ENCODE measurements at regions not wholly inside any gene's neighbourhood (a gene's known extent, or its start where the extent isn't known, plus 50 kb on each side); places are given as distances from the start of the nearest gene placed in this dataset.

DNA sequence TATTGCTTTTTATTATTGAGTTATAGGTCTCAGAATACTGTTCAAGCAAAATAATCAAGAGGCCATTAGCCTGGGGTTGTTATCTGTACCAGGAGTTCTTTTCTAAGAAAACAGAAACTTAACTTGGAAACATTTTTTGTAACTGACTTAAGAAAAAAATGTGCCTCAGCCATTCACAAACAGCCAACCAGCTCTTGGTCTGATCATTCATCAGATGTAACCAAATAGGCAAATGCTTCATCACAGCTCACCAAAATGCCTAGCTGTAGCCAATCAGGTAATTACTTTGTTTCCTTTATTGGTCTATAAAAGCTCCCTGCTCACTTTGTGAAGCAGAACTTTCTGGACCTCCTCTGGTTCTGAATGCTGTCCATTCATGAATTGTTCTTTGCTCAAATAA lies 387.7 kb downstream of the FAT4 start:
- DNase-seq: no peak

DNA sequence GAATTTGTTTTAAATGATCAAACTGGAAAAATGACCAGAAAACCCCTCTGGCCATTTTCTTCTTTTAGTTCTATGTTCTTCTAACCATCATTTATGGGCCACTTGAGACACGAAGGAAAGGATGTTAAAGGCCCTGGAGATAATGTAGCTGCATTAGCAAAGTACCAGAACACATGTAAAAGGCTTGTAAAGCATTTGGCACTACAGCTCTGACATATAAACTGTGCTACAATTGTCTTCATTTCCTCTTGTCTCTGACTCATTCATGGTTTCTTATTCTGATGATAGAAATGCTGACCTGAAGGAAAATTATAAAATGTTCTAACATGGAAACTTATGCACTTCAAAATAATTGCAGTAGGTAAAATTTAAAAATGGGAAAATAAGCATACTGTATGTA lies 388.7 kb downstream of the FAT4 start:
- DNase-seq: no peak

DNA sequence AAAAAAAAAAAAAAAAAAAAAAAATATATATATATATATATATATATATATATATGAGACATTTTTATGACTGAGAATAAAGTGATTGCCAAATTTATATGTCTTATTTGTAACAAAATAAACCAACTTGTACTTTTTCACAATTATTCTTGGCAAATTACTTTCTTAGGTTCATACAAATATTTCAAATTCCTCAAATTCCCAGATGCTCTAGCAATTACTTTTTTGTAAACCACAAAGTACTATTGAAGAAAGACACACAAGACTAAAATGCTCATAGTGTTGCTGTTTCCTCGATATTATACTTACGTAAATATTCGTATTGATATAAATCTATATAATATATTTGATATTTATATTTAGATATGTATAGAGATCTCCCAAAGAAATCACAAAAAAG lies 390.0 kb downstream of the FAT4 start:
- no peak for DNase-seq

DNA sequence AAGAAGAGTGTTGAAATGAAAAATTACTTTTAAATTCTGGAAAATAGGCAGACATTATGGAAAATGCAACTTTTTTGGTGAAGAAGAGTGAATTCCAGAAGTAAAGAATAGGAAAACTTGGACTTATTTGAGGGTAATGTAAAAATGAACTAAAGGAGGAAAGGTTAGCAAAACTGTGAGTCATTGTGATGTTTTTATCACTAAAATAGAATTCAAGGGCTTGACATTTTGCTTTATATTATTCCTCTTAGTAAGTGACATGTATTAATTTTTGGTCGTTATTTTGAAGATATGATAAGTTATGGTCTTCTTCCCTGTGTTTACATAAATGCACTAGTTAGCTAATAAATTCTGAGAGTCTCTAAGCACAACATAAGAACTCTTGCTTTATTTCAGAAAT lies 390.9 kb downstream of the FAT4 start:
- DNase-seq: no peak

DNA sequence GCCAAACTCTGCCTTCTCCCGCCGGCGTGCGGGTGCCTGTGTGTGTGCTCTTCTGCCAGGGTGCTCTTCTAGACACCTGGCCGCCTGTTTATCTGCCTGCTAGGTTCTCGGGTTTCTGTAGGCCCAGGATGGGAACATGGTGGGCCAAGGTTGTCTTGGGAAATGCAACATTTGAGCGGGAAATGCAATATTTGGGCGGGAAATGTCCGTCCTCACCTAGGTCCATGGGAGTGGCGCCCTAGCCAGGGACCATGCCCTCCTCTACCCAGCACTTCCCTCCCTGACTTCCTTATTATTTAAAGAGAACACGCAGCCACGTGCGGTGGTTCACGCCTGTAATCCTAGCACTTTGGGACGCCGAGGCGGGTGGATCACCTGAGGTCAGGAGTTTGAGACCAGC lies 392.6 kb downstream of the FAT4 start:
- no peak for DNase-seq

DNA sequence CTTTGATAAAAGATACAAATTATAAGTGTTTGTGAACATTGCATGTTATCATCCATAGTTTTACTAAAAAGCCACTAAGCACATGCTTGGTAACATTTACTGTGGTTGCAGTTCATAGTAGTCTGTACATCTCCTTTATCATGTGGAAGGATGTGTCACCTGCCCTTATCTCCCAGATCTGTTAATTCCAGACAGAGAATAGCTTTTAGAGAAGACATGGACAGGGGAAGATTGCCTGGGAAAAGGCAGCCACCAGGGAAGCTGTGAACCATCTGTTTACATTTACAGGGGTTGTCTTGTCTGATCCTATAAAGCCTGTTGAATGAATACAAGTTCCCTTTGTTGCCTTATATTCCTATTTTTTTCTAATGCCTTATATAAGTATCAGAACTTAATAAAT lies 396.0 kb downstream of the FAT4 start:
- no peak for DNase-seq

DNA sequence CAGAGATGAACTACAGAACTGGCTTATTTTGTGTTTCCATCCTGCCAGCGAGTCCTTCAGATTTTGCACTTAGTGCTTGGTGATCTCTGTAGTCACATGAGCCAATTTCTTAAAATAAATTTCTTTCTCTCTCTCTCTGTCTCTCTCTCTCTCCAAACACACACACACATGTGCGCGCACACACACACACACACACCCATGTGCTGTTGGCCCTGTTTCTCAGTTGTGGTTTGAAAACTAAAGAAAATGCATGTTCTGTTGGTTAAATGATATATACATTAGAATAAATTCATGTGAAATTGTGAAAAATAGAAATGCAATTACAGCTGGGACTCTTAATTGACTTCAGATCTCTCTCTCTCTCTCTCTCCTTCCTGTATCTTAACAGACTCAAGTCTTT lies 399.3 kb downstream of the FAT4 start:
- DNase-seq: no peak

DNA sequence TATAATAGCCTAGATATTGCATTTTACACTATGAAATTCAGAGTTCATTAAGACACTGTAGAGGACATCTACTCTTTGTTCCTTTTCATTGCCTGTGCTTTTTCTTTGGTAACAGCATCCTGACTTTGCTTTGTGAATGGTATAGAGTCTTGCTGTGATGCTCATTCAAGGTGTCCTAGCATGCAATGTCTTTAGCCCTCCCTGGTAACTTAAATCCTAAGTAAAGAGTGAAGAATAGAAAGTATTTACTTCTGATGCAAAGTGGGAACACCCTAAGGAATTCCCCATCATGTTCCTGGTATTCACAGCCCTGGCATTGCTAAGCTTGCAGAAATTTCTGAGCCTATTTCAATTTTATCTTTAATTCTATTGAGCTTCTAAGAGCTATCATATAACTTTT lies 400.1 kb downstream of the FAT4 start:
- no peak for DNase-seq

DNA sequence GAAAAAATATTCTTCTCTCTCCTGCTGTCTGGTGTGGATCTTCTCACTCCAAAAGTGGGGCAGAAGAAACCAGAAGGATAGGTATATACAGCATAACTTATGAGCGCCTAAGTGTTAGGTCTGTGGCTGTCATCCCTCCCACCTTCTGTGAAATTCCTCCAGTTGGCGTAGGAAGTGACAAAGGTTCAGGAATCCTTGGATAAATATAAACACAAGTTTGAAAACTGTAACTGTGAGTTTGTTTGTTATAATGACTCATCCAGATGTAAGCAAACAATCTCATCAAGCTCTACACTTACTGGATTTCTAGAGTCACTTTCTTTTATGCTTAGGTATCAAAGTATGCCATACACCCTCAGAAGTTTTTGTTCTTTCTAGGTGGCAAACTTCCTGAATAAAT lies 405.2 kb downstream of the FAT4 start:
- DNase-seq: no peak

DNA sequence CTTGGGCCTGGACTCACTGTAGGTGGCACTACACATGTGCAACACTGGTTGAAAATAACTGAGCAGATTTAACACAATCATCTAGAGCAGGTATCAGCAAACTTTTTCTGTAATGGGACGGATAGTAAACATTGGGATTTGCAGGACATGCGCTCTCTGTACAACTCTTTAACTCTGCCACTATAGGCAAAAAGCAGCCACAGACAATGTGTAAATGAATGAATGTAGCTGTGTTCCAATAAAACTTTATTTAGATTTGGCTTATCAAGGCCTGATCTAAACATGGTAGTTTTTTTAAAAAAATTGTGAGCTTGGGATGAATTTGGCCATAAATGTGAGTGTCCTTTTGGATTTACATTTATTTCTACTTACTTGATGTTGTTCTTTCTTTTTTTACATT lies 407.3 kb downstream of the FAT4 start:
- no peak for DNase-seq

DNA sequence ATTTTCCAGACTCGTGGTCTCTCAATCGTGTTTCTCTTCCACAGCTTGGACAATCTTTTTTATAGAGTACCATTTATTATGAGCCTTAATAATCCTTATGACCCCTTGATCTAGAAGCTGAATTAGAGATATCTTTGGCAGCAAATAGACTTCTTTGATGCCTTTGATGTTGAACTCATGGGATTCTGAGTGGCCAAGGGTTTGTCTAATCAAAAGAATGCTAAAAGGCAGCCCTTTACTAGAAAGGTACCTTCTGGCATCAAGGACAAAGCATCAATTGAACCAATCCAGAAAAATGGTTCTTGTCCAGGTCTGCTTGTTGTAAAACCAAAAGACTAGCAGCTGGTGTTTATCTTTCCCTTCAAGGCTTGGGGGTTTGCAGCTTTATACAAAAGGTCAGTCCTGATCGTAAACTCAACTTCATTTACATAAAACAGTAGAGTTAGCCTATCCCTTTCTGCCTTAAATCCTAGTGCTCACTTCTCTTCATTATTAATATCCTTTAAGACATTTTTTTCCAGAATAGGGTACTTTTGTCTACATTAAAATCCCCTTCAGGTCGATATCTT lies 411.3 kb downstream of the FAT4 start:
- DNase-seq: no peak

DNA sequence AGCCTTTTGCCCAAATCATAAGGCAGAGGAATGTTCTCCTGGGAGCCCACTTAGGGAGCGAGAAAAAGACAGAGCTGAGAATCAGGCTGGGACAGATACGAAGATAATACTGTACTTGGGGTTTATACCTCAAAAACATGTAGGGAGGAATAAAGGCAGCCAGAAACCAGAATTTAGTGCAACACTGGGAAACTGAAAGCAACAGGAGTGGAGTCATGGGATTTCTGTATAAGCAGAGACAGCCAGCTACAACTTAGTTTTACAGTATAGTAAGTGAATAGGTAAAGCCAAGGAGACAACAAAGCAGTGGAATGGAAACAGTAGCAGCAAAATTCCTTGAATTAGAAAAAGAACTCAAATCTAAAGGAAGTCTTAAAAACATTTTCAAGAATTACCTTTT lies 413.2 kb downstream of the FAT4 start:
- DNase-seq: no peak

DNA sequence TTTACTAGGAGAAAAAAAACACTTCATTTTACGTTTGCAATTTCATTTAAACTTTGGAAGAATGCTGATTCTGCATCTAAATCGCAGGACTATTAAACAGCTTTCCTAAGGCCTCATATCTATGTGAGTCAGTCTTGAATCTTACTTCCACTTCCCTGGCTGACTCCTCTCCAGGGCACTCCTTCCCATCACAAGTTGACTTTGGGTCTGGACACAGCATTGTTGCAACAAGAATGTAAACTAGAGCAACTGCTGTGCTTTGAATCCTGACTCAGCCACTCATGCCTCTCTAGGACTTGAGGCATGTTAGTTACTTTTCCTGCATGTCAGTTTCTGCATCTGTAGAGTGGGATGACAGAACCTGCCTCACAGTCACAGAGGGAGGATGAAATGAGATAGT lies 413.8 kb downstream of the FAT4 start:
- no peak for DNase-seq

DNA sequence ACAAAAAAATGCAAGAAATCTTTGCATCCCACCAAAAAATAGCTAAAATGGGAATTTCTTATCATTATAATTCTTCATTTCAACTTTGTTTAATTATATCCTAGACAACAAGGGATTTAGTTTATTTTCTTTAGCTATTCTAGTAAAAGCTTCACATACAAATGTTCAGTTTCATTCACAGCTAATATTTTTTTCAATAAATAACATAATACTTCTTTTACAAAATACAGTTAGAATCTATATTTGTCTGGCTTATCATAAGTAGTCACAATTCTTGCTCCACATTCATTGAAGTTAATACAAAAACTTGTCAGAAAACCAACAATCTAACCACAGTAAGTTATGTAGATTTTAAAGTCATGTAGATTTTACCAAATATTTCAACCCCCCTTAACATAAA lies 414.4 kb downstream of the FAT4 start:
- DNase-seq: no peak

DNA sequence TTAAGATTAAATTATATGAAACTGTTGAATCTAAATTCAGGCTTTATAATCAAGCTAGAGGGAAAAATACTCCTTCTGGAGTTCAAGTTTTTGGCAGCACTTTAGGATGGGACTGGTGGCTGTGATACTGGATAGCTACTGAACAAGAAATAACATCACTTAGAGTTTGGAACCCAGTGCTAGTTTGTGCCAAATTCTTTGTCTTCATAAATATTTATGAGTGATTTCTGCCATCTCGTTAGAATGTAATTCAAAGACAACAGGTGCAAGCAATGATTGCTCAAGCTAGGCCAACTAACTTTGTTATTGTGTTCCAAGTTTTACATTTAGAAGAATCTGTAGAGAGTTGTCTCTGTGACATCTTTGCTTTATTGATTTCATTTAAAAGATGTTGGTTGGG lies 417.9 kb downstream of the FAT4 start:
- no peak for DNase-seq

DNA sequence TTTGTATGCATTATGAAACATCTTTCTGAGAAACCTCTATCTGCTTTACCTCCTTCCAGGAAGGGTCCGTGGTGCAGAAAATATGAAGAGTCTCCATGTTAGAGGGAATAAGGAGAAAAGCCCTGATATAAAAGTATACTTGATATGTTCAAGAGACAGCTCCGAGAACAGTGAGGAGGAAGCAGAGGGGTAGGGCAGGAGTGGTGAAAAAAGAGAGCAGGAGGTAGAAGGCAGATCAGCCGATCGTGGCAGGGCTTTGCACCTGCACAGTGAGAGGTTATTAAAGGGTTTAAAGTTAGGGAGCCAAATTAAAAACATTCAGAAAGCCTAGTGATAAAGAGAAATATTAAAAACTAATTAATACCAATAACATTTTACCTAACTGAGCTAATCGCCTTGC lies 419.7 kb downstream of the FAT4 start:
- no peak for DNase-seq

DNA sequence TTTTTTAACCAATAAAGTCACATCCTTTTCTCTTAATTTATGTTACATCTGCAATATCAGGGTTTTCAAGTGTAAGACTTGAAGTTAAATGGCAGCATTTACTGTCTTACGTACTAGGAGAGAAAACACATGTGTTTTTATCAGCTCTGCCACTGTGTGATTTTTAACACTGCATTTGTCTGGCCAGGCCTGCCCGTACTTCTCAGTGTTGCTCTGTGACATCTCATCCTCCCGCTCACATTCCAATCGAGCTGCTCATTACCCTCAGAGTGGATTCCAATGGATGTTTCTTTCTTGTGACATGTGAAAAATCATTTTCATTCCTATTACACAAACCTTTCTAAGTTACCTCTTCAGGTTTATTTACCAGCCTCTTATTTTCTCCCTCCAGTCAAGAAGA lies 420.3 kb downstream of the FAT4 start:
- DNase-seq: no peak

DNA sequence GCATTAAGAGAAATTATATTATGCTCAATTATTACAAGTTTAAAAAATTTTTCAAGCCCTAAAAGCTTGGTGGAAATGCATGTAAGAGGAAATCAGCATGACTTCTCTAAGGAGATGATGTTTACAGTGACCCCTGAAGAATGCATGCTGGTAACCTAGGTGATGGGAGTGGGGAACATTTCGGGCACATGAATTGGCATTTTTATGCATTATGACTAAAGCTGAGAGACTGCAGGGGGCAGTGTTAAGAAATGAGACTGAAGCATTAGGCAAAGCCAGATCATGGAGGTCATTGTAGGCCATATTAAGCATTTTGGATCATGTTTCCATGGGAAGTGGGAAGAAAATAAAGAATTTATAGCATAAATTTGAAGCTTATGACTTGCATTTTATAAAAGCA lies 421.3 kb downstream of the FAT4 start:
- DNase-seq: no peak

DNA sequence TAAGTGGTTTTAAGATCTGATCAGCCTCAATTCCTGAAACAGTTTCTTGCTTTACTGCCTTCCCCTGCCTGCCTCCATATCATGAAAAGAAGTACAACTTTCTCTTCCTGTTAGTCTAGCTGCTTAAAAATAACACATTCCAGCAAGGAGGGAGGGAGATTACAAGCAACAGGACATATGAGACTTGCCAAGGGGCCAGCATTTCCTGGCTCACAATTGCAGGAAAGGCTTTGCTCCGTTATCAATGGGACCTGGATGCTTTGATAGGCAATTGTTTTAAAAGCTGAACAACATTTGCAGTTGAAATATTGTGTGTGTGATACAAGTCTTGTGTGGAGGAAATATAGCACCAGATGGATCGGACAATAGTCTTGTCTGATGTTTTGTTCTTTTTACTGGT lies 425.0 kb downstream of the FAT4 start:
- no peak for DNase-seq

DNA sequence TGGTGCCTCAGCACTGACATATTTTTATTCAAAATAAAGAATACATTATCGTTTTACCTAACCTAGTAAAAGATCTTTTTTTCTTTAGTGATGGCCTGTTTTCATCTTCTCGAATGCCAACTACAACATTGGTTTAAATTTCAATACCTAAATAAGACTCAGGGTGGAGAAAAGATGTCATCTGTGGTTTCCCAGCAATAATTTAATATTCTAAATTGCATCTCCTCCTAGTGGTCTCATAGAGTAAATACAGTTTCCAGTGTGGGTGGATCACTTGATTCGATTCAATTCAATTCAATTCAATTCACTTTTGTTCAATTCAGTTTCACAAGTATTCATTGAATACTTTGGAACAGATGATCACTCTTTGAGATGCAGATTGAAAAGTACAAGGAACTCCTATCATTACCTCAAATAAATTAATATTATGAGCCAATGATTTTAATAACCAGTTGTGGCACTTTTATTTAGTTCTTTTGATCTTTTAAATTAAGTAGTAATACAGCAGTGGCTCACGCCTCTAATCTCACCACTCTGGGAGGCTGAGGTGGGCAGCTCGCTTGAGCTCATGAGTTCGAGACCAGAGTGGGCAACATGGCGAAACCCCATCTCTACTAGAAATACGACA lies 427.2 kb downstream of the FAT4 start:
- DNase-seq: no peak

DNA sequence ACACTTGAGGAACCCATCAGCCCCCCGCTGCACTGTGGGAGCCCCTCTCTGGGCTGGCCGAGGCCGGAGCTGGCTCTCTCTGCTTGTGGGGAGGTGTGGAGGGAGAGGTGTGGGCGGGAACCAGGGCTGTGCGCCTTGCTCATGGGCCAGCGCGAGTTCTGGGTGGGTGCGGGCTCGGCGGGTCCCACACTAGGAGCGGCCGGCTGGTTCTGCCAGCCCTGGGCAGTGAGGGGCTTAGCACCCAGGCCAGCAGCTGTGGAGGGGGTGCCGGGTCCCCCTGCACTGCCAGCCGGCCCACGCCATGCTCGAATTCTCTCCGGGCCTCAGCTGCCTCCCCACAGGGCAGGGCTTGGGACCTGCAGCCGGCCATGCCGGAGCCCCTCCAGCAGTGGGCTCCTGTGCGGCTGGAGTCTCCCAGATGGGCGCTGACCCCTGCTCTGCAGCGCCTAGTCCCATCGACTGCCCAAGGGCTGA lies 430.2 kb downstream of the FAT4 start:
- DNase-seq: no peak

DNA sequence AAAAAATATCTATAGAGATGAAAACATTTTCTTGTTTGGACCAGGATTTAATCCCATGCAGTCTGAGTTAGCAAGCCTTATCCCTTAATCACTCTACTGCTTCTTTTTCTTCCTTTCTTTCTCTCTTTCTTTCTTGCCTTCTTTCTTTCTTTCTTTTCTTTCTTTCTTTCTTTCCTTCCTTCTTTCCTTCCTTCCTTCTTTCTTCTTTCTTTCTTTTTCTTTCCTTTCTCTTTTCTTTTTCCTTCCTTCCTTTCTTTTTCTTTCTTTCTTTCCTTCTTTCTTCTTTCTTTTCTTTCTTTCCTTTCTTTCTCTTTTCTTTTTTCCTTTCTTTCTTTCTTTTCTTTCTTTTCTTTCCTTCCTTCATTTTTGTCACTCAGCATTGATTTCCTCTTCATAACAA lies 434.6 kb downstream of the FAT4 start:
- DNase-seq: no peak

DNA sequence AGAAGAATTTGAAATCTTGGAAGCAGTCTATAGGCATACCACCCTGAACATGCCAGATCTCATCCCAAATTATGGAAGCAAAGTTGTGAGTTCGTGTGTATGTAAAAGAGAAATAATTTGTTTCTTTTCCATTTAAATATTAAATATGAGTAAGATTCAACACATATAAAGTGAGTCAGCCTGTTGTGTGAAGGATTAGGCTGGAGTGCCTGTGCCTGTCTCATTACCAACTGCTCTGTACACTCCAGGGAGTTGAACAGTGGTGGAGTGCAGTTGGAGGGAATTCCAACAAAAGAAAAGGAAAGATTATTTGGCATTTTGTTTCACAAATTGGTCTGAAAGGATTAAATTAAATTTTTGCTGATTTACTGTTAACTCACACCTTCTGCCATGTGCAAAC lies 435.6 kb downstream of the FAT4 start:
- no peak for DNase-seq

DNA sequence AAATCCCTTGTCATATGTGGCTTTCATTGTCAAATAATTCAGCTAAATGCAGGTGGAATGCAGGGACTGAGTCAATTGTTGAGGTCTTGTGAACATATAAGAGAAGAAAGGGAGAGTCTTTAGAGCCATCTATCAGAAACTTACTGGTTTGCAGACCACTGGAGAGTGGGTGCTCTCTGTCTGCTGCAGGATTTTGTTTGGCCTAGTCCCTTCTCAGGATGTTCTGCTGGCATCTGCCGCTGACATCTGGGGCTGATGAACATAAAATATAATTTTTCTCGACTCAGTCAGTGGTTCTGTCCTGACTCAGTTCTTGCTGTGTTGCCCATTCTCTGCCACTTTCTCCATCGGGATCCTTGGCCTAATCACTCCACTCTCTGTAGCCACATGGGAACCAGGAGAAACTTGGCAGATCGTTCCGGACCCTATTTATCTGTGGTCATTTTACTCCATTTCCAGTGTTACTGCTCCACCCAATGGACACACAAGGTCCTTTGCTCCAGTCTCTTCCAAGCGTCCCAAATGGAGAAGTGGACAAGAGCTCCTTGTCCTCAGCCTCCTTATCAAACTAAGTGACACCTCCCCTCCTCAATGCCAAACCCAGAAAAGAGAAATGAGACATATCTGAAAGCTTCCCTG lies 436.2 kb downstream of the FAT4 start:
- no peak for DNase-seq

Data from occipital lobe (tissue), 1 donor.